Fibroblast of peridontal ligament (primary cell): ENCODE measurements at regions not wholly inside any gene's neighbourhood (a gene's known extent, or its start where the extent isn't known, plus 50 kb on each side); places are given as distances from the start of the nearest gene placed in this dataset.

Experiments
- DNase-seq: peaks from one replicate; pipeline ENCODE4 v3.0.0-alpha.2; 2010; ENCODE audit errors: extremely low read depth

DNA sequence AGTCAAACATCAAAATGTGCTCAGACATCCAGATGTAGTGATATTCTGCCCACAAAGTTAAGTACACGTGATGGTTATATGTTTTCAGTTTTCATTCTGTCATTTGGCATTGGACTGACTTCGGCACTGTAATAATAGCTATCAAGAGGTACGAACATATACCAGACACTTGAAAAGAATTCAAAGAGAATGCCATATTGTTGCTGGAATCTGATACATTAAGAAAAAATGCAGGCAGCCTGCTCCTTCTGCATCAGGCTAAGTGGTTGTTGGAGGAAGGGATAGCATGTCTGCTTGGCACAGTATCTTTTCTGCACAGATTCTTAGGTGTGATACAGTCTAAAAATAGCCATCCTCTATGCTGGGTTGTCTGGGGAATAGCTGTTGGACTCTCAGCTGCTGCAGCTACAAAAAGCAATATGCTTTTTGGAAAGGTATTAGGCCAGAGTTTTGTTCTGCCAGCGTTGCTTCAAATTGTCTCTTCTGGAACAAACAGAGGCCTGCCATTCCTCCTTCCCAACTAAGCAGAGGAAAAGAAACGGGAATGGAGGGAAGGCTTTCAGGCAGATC, 892.6 kb downstream of the TBC1D22A start:
- no peak for DNase-seq

DNA sequence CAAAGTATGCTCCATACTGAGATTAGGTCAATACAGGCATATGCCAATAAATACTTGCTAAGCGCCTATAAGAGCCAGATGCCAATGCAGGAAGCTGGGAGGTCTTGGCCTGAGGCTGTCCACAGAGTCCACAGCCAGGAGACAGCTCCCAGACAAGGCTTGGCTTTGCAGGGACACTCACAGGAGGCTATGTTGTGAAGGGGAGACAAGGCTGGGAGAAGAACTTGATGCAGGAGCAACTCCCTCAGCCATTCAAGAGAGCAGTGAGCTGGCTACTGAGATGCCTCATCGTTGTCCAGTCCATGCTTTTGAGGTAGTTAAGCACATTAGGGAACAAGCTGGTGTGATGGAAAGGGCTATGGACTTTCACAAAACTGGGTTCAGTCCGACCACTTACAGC, 891.5 kb downstream of the TBC1D22A start:
- DNase-seq, result no peak

DNA sequence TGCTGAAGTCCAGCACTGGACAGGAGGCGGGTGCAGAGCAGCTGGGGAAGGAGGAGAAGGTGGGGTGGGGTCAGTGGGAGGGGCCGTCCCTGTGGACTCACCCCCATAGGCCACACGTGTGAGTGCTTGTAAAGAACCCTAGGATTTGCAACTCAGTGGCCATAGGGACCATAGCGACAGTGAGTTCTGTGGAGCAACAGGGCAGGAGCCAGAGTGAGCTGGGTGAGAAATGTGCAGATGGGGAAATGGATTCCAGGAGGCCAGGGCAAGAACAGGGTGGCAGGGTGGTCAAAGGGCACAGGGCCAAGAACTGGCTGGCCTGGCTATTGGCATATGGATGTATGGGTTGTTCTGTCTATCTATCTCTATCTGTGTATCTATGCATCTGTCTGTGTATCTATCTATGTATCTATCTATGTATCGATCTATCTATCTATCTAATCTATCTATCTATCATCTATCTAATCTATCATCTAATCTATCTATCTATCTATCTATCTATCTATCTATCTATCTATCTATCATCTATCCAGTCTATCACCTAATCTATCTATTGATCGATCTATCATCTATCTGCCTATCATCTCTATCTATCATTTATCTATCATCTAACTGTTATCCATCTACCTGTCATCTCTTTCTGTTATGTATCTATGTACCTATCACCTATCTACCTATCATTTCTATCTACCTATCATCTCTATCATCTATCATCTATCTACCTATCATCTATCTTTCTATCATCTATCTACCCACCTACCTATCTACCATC, 889.0 kb downstream of the TBC1D22A start:
- DNase-seq, result no peak

DNA sequence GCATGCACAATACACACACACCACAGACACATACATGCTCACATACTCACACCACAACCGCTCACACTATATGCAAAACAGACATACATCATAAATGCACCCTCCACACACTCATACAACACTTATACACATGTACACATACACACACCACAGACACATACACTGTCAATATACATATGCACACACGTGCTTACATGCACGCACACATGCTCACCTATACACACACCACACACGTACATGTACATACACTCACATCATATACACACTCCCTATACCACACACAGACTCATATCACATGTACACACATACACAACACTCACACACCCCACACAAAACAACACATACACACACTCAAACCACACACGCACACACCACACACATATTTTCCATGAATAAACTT, 885.3 kb downstream of the TBC1D22A start:
- DNase-seq, result no peak

DNA sequence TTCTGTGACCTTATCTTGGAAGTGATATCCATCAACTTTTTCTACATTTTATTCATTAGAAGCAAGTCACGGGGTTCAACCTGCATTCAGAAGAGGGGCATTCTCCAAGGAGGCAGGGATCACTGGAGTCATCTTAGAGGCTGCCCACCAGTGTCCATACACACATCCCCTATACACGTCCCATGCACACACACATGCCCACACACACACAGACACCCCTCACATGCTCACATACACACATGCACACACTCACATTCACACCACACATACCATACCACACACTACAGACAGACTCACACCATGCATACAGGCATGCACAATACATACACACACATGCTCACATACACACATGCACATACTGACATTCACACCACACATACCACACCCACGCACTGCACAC, 884.7 kb downstream of the TBC1D22A start:
- no peak for DNase-seq

DNA sequence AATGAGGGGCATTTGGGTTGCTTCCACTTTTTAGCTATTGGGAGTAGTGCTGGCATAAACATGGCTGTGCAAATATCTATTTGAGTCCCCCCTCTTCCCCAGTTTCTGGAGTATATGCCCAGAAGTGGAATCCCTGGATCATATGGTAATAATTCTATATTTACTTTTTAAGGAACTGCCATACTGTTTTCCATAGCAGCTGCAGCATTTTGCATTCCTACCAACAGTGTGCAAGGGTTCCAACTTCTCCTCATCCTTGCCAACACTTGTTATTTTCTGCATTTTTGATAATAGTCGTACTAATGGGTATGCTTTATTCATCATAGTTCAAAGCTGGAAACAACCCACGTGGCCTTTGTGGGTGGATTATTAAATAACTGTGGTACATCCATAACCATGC, 883.5 kb downstream of the TBC1D22A start:
- DNase-seq, result no peak

DNA sequence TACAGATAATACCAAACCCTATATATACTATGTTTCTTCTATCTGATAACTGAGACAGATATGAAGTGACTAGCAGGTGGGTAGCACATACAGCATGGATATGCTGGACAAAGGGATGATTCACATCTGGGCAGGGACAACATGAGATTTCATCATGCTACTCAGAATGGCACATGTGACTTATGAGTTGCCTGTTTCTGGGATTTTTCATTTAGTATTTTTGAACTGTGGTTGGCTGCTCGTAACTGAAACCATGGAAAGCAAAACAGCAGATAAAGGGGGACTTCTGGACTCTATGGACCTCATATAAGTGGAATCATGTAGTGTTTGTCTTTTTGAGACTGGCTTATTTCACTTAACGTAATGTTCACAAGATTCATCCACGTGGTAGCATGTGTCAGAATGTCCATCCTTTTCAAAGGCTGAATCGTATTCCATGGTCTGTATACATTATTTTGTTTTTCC, 883.0 kb downstream of the TBC1D22A start:
- no peak for DNase-seq

DNA sequence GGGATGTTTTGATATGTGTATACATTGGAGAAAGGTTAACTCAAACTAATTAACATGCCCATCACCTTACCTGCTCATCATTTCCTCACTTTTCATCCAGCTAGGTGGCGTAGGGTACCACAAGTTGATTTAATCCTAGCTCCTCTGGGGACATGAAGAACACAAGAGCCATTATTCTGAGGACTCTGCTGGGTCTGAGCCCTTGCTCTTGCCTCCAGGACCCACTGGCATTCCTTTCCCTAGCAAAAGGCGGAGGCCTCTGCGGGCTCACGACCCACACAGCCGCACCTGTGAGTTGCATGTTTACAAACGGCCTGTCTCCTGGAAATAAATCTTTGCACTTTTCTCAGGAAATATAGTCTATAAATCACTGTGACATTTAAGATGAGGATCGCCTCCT, 871.9 kb downstream of the TBC1D22A start:
- no peak for DNase-seq

DNA sequence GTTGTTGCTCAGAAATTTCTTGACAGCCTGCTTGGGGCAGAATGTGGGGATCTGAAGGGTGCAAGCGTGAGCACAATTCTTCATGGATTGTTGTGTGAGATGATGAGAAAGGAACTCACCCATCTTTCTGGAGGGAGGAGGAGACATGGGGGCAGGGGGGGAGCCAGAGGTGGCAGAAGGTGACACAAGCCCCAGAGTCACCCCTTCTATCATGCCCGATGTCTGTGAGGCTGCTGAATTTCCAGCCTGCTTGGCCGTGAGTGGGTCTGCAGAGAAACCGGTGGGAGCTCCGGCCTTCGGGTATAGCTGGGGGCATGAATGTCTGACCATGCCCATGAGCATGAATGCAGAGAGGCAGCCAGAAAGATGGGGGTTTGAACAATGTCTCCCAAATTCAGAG, 870.7 kb downstream of the TBC1D22A start:
- no peak for DNase-seq

DNA sequence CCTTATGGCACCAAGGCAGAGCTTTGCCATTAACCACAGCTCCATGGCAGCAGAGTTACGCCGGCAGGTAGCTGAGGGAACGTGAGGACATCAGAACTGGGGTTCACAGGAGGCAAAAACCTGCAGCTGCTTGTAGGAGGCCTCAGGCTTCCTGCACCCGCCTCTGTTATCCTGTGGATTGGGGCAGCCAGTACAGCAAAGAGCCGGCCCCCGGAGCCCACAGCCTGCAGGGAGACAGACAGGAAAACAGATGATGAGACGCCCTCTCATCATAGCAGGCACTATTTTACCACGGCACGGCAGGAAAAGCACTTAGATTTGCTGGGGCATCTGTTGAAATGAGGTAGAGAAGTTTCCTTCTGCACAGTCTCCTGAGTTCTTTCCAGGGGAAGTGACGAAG, 870.3 kb downstream of the TBC1D22A start:
- no peak for DNase-seq

DNA sequence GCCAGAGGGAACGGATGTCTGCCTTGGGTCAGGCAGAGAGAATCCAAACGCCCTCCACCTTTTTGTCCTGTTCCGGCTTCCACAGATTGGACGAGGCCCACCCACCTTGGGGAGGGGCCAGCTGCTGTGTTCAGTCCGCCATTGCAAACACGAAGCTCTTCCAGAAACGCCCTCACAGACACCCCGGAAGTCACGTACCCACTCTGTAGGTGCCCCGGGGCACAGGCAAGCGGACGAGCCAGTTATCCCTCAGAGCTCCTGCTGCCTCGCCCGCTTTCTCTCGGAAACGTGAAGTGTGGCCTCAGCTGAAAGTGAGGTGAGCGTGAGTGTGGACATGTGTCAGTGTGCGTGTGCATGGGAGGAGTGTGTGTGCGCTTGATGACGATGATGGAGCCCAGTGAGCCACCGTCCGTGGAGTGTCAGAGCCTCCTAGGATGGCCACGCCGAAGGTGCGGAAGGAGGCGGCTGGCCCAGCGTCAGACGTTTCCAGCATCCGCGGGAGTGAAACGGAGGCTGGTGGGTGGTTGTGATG, 869.2 kb downstream of the TBC1D22A start:
- no peak for DNase-seq

DNA sequence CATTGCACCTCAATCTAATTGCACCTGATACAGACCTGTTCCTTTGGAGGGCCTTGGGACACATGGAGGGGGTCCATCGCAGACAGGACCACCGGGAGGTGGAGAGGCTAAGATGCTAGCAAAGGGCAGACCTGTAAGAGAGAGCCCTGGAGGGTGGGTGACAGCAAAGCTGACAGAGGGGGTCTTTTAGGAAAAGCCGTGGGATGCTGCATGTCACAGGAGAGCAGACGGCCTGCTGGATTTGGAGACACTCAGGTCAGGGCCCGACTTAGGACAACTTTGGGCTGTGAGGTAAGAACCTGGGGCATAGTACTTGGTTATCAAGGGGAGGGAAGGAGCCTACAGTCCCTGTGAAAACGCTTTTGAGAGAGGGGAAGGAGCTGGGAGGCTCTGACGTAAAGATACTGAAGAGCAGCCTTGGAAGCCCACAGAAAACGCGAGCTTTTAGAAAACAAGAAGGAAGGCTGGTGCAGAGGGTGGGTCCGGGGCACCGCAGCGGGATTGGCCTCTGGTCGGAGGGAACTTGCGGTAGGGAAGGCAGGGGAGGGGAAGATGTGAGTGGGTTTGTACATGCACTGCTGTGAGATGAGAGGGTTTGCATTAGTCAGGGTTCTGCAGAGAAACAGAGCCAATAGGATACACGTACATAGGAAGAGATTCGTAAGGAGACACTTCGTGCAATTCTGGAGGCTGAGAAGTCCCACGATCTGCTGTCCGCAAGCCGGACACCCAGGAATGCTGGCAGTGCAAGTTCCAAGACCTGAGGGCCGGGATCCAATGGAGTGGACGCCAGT, 868.5 kb downstream of the TBC1D22A start:
- no peak for DNase-seq

DNA sequence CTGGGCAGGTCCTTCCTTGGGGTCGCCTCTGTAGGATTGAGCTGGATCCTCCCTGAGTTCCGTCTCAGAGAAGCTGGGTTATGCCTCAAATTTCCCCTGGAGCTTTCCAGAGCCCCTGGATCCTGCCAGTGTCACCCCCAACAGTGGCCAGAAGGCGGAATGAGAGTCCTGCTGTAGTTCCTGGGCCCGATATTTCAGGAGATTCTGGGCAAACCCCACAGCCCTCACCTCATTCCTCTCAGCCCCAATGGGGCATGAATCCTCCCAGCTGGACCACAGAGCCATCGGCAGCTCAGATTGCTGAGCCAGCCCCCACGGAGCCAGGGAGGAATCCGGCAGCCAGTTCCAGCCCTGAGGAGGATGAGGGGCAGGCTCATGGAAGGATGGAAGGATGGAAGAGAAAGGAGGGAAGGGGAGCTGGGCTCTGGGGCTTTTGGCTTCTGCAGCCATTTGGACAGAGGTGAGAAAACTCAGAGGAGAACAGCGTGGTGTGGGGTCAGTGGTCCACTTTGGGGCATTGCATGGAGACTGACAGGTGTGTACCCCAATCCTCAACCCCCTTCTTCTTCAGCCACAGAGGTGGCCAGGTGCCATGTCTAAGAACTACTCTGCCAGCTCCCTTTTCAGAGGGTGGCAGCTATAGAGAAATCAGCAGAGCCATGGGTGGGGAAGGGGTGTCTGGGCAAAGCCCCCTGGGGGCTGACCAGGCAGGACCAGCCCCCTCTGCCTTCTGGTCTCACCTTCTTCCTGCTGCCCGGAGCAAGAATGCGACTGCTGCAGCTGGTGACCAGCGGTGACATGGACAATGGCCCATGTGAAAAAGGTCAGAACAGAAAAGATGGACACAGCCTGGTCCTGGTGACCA, 867.6 kb downstream of the TBC1D22A start:
- DNase-seq, result no peak

DNA sequence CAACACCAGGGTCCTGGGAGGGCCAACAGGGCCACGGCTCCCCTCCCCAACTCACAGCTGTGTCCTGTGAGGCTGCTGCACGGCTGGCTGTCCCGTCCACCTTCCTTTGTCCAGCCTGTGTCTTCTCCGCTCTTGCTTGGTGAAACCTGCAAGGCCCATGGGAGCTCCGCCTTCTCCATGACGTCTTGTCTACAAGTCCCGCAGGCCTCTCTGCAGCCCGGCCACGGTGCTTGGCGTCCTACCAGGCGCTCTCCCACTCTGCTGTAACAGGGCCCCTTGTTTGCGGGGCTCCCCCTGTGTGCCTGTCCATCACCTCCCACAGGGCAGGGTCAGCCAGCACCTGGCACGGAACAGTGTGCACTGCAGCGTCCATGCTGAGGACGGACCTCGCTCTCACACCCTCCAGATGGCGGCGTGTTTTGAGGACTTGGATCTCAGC, 866.8 kb downstream of the TBC1D22A start:
- no peak for DNase-seq

DNA sequence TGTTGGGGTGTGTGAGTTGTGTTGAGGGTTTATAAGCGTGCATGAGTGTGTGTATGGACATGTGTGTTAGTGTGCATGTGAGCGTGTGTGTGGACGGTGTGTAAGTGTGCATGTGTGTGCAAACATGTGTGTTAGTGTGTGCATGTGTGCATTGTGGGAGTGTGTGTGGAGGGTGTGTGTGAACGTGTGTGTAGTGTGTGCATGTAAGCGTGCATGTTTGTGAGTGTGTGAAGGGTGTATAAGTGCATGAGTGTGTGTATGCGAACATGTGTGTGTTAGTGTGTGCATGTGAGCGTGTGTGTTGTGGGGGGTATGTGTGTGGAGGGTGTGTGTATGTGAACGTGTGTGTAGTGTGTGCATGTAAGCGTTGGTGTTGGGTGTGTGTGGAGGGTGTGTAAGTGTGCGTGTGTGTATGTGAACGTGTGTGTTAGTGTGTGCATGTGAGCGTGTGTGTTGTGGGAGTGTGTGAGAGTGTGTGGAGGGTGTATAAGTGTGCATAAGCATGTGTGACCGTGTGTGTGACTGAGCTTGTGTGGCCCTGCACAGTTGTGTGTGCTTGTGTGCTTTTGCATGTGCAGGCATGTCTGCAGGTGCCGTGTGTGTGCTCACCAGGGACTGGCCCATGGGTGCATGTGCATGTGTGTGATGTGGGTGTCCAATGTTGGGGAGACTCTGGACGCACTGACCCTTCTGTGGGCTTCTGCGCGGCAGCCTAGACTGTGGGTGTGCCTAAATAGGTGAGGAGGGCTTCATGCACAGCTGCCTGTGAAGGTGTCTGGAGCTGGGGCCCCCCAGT, 866.2 kb downstream of the TBC1D22A start:
- DNase-seq, result no peak

DNA sequence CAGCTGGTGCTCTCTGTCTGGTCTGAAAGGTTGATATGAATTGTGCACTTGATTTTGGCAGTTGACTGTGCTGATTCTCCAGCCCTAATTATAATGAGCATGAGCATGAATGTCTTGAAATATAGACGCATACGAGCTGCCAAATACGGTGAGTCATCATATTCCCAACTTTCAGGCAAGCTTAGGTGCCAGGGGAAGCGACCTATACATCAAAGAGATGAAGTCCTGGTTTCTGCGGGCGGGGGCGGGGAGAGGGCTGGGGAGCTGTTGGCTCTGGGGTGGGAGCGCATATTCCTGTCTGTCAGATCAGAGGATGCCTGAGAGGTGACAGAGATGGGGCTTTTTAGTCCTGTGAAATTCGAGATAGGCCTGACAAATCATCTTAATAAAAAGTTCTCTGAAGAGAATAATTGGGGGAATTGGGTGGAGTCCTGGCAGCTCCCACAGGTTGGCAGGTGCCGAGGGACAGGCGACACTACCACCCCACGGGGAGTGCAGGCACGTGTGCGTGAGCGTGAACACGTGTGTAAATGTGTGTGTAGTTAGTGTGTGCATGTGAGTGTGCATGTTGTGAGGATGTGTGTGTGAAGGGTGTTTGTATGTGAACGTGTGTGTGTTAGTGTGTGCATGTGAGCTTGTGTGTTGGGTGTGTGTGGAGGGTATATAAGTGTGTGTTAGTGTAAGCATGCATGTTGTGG, 865.3 kb downstream of the TBC1D22A start:
- DNase-seq, result no peak

DNA sequence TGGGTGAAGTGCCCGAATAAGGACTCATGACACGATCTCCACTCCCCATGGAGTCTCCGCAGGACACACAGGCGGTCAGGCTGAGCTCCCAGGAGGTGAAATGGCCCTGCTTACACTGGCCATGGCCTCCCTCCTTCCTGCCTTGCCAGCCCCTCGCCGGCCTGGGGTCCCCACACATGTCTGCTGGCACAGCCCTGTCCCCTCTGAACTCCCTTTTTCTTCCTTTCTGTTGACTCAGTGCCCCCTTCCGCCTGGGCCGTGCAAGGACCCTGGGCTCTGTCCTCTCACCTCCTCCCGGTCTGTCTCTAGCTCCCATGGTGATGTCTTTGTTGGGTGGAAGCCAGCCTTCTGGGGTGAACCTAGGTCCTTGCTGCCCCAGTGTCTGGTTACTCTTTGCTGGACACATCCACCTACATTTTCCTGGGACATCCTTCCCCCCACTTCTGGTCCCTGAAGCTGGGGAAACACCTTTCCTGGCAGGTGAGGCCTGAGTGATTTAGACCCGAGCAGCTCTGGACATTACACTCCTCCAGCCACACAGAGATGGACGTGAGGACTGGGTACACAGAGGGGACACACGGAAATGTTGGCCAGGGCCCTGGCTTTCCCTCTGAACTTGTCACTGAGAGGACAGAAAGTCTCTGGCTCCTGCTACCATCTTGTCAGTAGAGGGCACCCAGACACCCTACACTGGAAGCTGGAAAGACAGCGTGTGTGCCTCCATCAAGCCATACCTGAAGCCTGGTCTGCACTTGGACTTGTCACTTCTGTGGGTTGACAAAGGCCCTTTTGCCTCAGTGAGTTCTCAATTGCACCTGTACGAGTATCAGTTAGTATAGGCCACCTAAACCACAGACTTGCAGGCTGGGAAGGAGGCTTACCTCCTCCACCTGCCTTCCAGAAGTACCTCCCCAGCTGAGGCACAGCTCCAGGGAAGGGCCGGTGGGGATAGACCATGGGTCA, 864.3 kb downstream of the TBC1D22A start:
- DNase-seq, result no peak

DNA sequence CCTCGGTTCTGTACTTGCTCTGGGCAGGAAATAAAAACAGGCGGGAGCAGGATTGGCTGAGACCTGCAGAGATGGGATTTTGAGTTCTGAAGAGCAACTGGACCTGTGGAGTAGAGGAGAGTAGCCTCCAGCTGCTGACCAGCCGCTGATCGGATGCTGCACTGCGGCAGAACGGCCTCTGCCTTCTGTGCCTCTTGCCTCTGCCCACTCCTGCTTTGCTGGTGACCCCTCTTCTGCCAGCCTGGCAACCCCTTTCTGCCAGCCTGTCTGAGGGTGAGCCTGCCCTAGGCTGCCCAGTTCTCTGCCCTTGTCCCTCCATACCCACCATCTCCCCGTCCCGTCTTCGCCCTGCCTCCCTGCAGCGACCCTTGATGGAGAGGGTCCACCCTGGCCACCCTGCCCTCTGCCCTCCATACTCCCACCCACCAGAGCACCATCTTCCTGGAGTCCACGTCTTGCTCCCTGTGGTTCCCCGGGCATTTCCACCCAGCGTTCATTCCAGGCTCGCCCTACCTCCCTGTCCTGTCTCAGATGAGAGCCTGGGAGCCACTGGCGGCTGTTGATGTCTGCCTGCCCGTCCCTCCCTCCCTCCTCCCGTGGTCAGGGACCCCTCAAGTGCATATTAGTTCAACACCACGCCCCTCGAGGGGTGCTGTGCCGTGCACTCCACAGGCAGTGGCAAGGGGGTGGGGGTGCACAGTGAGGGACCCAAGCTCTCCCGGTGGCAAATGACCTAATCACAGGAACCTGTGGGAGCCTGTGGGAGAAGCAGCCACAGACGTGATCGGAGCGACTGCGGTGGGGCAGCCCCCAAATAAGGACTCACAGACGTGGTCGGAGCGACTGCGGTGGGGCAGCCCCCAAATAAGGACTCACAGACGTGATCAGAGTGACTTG, 863.3 kb downstream of the TBC1D22A start:
- DNase-seq, result no peak
